C4-2B (cell line): ENCODE measurements at regions not wholly inside any gene's neighbourhood (a gene's known extent, or its start where the extent isn't known, plus 50 kb on each side); places are given as distances from the start of the nearest gene placed in this dataset.

ENCODE experiments used
- ZFX ChIP-seq: fragments of 450-650 bp; IDR thresholded peaks from 2 replicates; pipeline ENCODE4 v1.6.1; 2017
- TF ChIP-seq, protein P1 (sequence below): fragments of 450-650 bp; conservative IDR thresholded peaks from 2 replicates; pipeline ENCODE4 v1.5.1; 2017; ENCODE audit warnings: mild to moderate bottlenecking

DNA sequence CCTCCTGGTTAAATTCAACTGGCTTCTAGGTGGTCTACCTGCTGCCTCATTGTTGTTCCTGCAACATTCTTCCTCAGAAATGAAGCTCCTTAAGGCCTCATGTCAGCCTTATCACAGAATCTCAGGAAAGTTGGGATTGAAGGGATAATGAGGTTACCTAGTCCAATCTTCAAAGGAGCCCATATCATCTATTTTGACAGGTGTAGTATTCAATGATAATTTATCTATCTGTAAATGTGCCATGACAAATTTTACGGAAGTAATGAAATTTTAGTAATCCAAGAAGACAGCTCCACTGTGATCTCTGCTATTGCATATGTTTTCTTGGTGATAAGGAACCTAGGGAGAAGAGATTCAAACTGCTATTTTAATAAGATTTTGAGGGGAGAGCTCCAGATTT lies 973.8 kb downstream of the ROBO2 start:
- TF ChIP-seq, protein P1, sequence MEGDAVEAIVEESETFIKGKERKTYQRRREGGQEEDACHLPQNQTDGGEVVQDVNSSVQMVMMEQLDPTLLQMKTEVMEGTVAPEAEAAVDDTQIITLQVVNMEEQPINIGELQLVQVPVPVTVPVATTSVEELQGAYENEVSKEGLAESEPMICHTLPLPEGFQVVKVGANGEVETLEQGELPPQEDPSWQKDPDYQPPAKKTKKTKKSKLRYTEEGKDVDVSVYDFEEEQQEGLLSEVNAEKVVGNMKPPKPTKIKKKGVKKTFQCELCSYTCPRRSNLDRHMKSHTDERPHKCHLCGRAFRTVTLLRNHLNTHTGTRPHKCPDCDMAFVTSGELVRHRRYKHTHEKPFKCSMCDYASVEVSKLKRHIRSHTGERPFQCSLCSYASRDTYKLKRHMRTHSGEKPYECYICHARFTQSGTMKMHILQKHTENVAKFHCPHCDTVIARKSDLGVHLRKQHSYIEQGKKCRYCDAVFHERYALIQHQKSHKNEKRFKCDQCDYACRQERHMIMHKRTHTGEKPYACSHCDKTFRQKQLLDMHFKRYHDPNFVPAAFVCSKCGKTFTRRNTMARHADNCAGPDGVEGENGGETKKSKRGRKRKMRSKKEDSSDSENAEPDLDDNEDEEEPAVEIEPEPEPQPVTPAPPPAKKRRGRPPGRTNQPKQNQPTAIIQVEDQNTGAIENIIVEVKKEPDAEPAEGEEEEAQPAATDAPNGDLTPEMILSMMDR, result no peak
- no peak for TF ChIP-seq ZFX
